ENCODE measurements at regions not wholly inside any gene's neighbourhood (a gene's known extent, or its start where the extent isn't known, plus 50 kb on each side); places are given as distances from the start of the nearest gene placed in this dataset.
"Not testable (repeated sequence)": the region's sequence is repeated elsewhere in the genome, so short reads cannot be mapped to it uniquely, and the experiment has no call there.

GRCh38 chr1:72399807-72400206 is 117.5 kb upstream of the NEGR1 start:
- no peak for TF ChIP-seq CTCF (conservative IDR thresholded peaks at IDR 0.05; ENCODE audit: low read depth, low read length)
- no peak for DNase-seq (ENCODE audit: low read depth)
- no peak overlapping the region for H3K4me3 ChIP-seq (ENCODE audit: low read depth, low read length)

- peak; percentile 85 for DNase-seq (ENCODE audit: low read depth)
- no peak overlapping the region for H3K4me3 ChIP-seq (ENCODE audit: low read depth, low read length)
- TF ChIP-seq CTCF (conservative IDR thresholded peaks at IDR 0.05; ENCODE audit: low read depth, low read length) = no peak
Measured at GRCh38 chr1:72397786-72398185, 115.4 kb upstream of the NEGR1 start.

- no peak for DNase-seq (ENCODE audit: low read depth)
- H3K4me3 ChIP-seq (ENCODE audit: low read depth, low read length) = no peak overlapping the region
- TF ChIP-seq CTCF (conservative IDR thresholded peaks at IDR 0.05; ENCODE audit: low read depth, low read length) = no peak
Measured at GRCh38 chr1:72394457-72394856, 112.1 kb upstream of the NEGR1 start.

GRCh38 chr1:72379072-72379471 is 96.7 kb upstream of the NEGR1 start:
- no peak for DNase-seq (ENCODE audit: low read depth)
- TF ChIP-seq CTCF (conservative IDR thresholded peaks at IDR 0.05; ENCODE audit: low read depth, low read length) = no peak
- no peak overlapping the region for H3K4me3 ChIP-seq (ENCODE audit: low read depth, low read length)

GRCh38 chr1:72375226-72375625 is 92.9 kb upstream of the NEGR1 start:
- DNase-seq (ENCODE audit: low read depth) = no peak
- TF ChIP-seq CTCF (conservative IDR thresholded peaks at IDR 0.05; ENCODE audit: low read depth, low read length) = no peak
- H3K4me3 ChIP-seq (ENCODE audit: low read depth, low read length) = no peak overlapping the region

GRCh38 chr1:72371259-72372035 is 89.1 kb upstream of the NEGR1 start:
- TF ChIP-seq CTCF (conservative IDR thresholded peaks at IDR 0.05; ENCODE audit: low read depth, low read length) = no peak
- DNase-seq (ENCODE audit: low read depth) = no peak
- no peak overlapping the region for H3K4me3 ChIP-seq (ENCODE audit: low read depth, low read length)

GRCh38 chr1:72370836-72371235 is 88.5 kb upstream of the NEGR1 start:
- not testable (repeated sequence) for DNase-seq (ENCODE audit: low read depth); H3K4me3 ChIP-seq (ENCODE audit: low read depth, low read length)
